Keratinocyte (primary cell): ENCODE measurements at regions not wholly inside any gene's neighbourhood (a gene's known extent, or its start where the extent isn't known, plus 50 kb on each side); places are given as distances from the start of the nearest gene placed in this dataset.

Experiments used
- DNase-seq: peaks from one replicate; pipeline ENCODE4 v3.0.0-alpha.2; 2011; ENCODE audit warnings: low read depth, missing footprints, low spot score
- FAIRE-seq: peaks from 2 replicates; lab custom pipeline; 2011; peaks lifted over from hg19 to GRCh38; lab: Jason Lieb, UNC
- H2AFZ ChIP-seq: 2 replicates; pipeline ENCODE4 v1.6.0; 2012; ENCODE audit warnings: low read length, control low read depth, inconsistent platforms; ENCODE audit not compliant: control insufficient read depth
- H3K27ac ChIP-seq: 2 replicates; pipeline ENCODE4 v1.5.1; 2011; ENCODE audit warnings: low read length; ENCODE audit not compliant: control insufficient read depth, insufficient read depth
- H3K27me3 ChIP-seq: 3 replicates; pipeline ENCODE4 v1.6.0; 2011; ENCODE audit warnings: low read length; ENCODE audit not compliant: control insufficient read depth, insufficient read depth; ENCODE audit errors: extremely low read depth
- H3K36me3 ChIP-seq, 2 experiments: 2 replicates in 1 of 2; 3 replicates in 1 of 2; pipeline ENCODE4 v1.5.1; 2011; ENCODE audit warnings: low read length in 2 of 2, mild to moderate bottlenecking in 1 of 2; ENCODE audit not compliant: control insufficient read depth in 2 of 2, insufficient read depth in 2 of 2; ENCODE audit errors: extremely low read depth in 1 of 2
- H3K4me1 ChIP-seq: 3 replicates; pipeline ENCODE4 v1.5.1; 2011; ENCODE audit warnings: low read length; ENCODE audit not compliant: control insufficient read depth, insufficient read depth; ENCODE audit errors: extremely low read depth
- H3K4me2 ChIP-seq: 3 replicates; pipeline ENCODE4 v1.6.0; 2011; ENCODE audit warnings: low read depth, low read length; ENCODE audit not compliant: control insufficient read depth, insufficient read depth; ENCODE audit errors: extremely low read depth
- H3K4me3 ChIP-seq, 3 experiments: fragments of 200-600 bp in 1 of 3; sonication (generic) in 1 of 3; 2 replicates in 2 of 3; 3 replicates in 1 of 3; pipeline ENCODE4 v1.5.1; 2011 to 2016; ENCODE audit warnings: low read length in 3 of 3, mild to moderate bottlenecking in 3 of 3, control low read depth in 2 of 3, inconsistent platforms in 1 of 3, low read depth in 1 of 3, mixed read lengths in 1 of 3, mixed run types in 1 of 3, moderate library complexity in 1 of 3; ENCODE audit not compliant: control insufficient read depth in 2 of 3, insufficient read depth in 2 of 3; ENCODE audit errors: extremely low read depth in 1 of 3
- H3K79me2 ChIP-seq: 2 replicates; pipeline ENCODE4 v1.6.0; 2012; ENCODE audit warnings: low read length; ENCODE audit not compliant: control insufficient read depth, insufficient read depth
- H3K9ac ChIP-seq: 3 replicates; pipeline ENCODE4 v1.6.0; 2011; ENCODE audit warnings: low read length; ENCODE audit not compliant: control insufficient read depth, insufficient read depth; ENCODE audit errors: extremely low read depth
- H3K9me1 ChIP-seq: 3 replicates; pipeline ENCODE4 v1.6.0; 2011; ENCODE audit warnings: low read length; ENCODE audit not compliant: control insufficient read depth, insufficient read depth; ENCODE audit errors: extremely low read depth
- H3K9me3 ChIP-seq: 2 replicates; pipeline ENCODE4 v1.5.1; 2012; ENCODE audit warnings: low read depth, low read length; ENCODE audit not compliant: control insufficient read depth
- H4K20me1 ChIP-seq: 3 replicates; pipeline ENCODE4 v1.6.0; 2011; ENCODE audit warnings: low read length; ENCODE audit not compliant: control insufficient read depth, insufficient read depth; ENCODE audit errors: extremely low read depth
- CTCF ChIP-seq, 3 experiments: IDR thresholded peaks in 1 of 3; conservative IDR thresholded peaks in 1 of 3; optimal IDR thresholded peaks in 1 of 3; 2 replicates in 2 of 3; 3 replicates in 1 of 3; pipeline versions ENCODE3 to v1.5.1; 2011; ENCODE audit warnings: low read length in 3 of 3, mild to moderate bottlenecking in 3 of 3, moderate library complexity in 2 of 3, control low read depth in 1 of 3, inconsistent platforms in 1 of 3; ENCODE audit not compliant: insufficient read depth in 2 of 3; ENCODE audit errors: extremely low read depth in 1 of 3
- EZH2 ChIP-seq: IDR thresholded peaks from one replicate; pipeline ENCODE4 v1.6.1; 2012; ENCODE audit warnings: inconsistent platforms, mild to moderate bottlenecking, low read length, moderate library complexity
- dilution Hi-C: fragments of 300-500 bp; cut with MboI; formaldehyde crosslinking; loops from one replicate; pipeline ENCODE4 v1.7.0; 2020; ENCODE audit warnings: low sequenced_read_pairs; ENCODE audit not compliant: extremely low pct_ligation_motif_present

GRCh38 chr4:177006331-177006730, 213.6 kb upstream of the VEGFC start:
- peak overlapping the region in 1 of 3 experiments; percentile 13 for H3K4me3 ChIP-seq
- no peak for DNase-seq
- no peaks in the 10 kb centered on the region for H3K36me3 ChIP-seq
- peaks cover 2% of the 10 kb centered on the region for H3K9me1 ChIP-seq
- H3K27ac ChIP-seq = peak overlapping the region; percentile 94
- TF ChIP-seq CTCF (optimal IDR thresholded peaks at IDR 0.05 in 1 of 3, IDR thresholded peaks at IDR 0.05 in 1 of 3, conservative IDR thresholded peaks at IDR 0.05 in 1 of 3; ENCODE audit: extremely low read depth in 1 of 3, insufficient read depth in 2 of 3, low read length in 3 of 3) (no peak), EZH2 (no peak)
- H4K20me1 ChIP-seq = no peaks in the 10 kb centered on the region
- H3K79me2 ChIP-seq = peaks cover 50% of the 10 kb centered on the region
- FAIRE-seq = no peak
- H3K27me3 ChIP-seq = no peaks in the 10 kb centered on the region
- no peak overlapping the region for H2AFZ ChIP-seq
- H3K4me2 ChIP-seq = peak overlapping the region; percentile 91
- no peak overlapping the region for H3K9ac ChIP-seq
- dilution Hi-C loops = no loop called here
- H3K9me3 ChIP-seq = no peaks in the 10 kb centered on the region
- H3K4me1 ChIP-seq = peaks cover 50% of the 10 kb centered on the region

GRCh38 chr4:177008071-177008835, 215.5 kb upstream of the VEGFC start:
- no peaks in the 10 kb centered on the region for H3K9me1 ChIP-seq
- dilution Hi-C loops = no loop called here
- no peak for TF ChIP-seq EZH2
- no peak for TF ChIP-seq CTCF (optimal IDR thresholded peaks at IDR 0.05 in 1 of 3, IDR thresholded peaks at IDR 0.05 in 1 of 3, conservative IDR thresholded peaks at IDR 0.05 in 1 of 3; ENCODE audit: extremely low read depth in 1 of 3, insufficient read depth in 2 of 3, low read length in 3 of 3)
- no peaks in the 10 kb centered on the region for H3K36me3 ChIP-seq
- H3K4me3 ChIP-seq = peak overlapping the region; percentile 50 to 94 (median 82)
- DNase-seq = no peak
- H3K27ac ChIP-seq = peak overlapping the region; percentile 94
- peaks cover 41% of the 10 kb centered on the region for H3K4me1 ChIP-seq
- H2AFZ ChIP-seq = no peak overlapping the region
- peak overlapping the region; percentile 91 for H3K4me2 ChIP-seq
- FAIRE-seq = peak; percentile 93
- peaks cover 7% of the 10 kb centered on the region for H3K9me3 ChIP-seq
- peak overlapping the region; percentile 87 for H3K9ac ChIP-seq
- H3K79me2 ChIP-seq = peaks cover 48% of the 10 kb centered on the region
- no peaks in the 10 kb centered on the region for H3K27me3 ChIP-seq
- H4K20me1 ChIP-seq = no peaks in the 10 kb centered on the region
